Sciatic nerve (tissue), 2 donors: ENCODE measurements at regions not wholly inside any gene's neighbourhood (a gene's known extent, or its start where the extent isn't known, plus 50 kb on each side); places are given as distances from the start of the nearest gene placed in this dataset.

ENCODE experiments used
- ATAC-seq: fragments of 200-7000 bp; cut with Tn5 transposase; one replicate; pipeline ENCODE4 v1.9.1; 2020; ENCODE audit warnings: mild to moderate bottlenecking, moderate library complexity
- DNase-seq: peaks from one replicate; pipeline ENCODE4 v3.0.0-alpha.2; 2020; ENCODE audit warnings: low spot score
- intact Hi-C: fragments of 100-400 bp; cut with DNase I; formaldehyde crosslinking; loops from one replicate; pipeline ENCODE4 v1.14.2; 2022
- donor health status: DM: no; HTN: no; CAD: no.
- donor health status: DM: no; HTN: no; CAD: no.

- ATAC-seq (no peak), DNase-seq (no peak)
- intact Hi-C loops: no loop called here
These were observed 168.6 kb upstream of the NEBL start for GRCh38 chr10:21065621-21066248.

GRCh38 chr10:21061982-21062381, 164.9 kb upstream of the NEBL start:
- intact Hi-C loops: no loop called here
- no peak for ATAC-seq
- no peak for DNase-seq

GRCh38 chr10:21061184-21061583, 164.1 kb upstream of the NEBL start:
- DNase-seq (no peak), ATAC-seq (no peak)
- intact Hi-C loops: no loop called here

GRCh38 chr10:21060626-21061025, 163.5 kb upstream of the NEBL start:
- DNase-seq: no peak
- intact Hi-C loops: no loop called here
- ATAC-seq: no peak

- no peak for DNase-seq
- no peak for ATAC-seq
- intact Hi-C loops: no loop called here
These were observed 160.9 kb upstream of the NEBL start for GRCh38 chr10:21057989-21058388.

- intact Hi-C loops: no loop called here
These were observed 160.3 kb upstream of the NEBL start for GRCh38 chr10:21057436-21057835.

GRCh38 chr10:21056461-21056860, 159.3 kb upstream of the NEBL start:
- ATAC-seq: no peak
- no peak for DNase-seq
- intact Hi-C loops: no loop called here

More at GRCh38 chr10:21057436-21057835, 160.3 kb upstream of the NEBL start:
- ATAC-seq: no peak
- no peak for DNase-seq

- DNase-seq (no peak), ATAC-seq (no peak)
- intact Hi-C loops: no loop called here
These were observed 158.4 kb upstream of the NEBL start for GRCh38 chr10:21055339-21056135.

- intact Hi-C loops: no loop called here
These were observed 157.0 kb upstream of the NEBL start for GRCh38 chr10:21053953-21054690.

GRCh38 chr10:21052709-21053104, 155.6 kb upstream of the NEBL start:
- intact Hi-C loops: no loop called here
- DNase-seq (no peak), ATAC-seq (no peak)

More at GRCh38 chr10:21053953-21054690, 157.0 kb upstream of the NEBL start:
- ATAC-seq (no peak), DNase-seq (no peak)

GRCh38 chr10:21052072-21052708, 155.1 kb upstream of the NEBL start:
- intact Hi-C loops: no loop called here
- ATAC-seq (no peak), DNase-seq (no peak)

- intact Hi-C loops: no loop called here
- no peak for ATAC-seq
- DNase-seq: no peak
These were observed 152.4 kb upstream of the NEBL start for GRCh38 chr10:21049482-21049881.

GRCh38 chr10:21048068-21048467, 151.0 kb upstream of the NEBL start:
- intact Hi-C loops: no loop called here
- ATAC-seq (no peak), DNase-seq (no peak)

- intact Hi-C loops: no loop called here
- no peak for DNase-seq
- no peak for ATAC-seq
These were observed 150.4 kb upstream of the NEBL start for GRCh38 chr10:21047511-21047910.

- intact Hi-C loops: no loop called here
- DNase-seq (no peak), ATAC-seq (no peak)
These were observed 150.0 kb upstream of the NEBL start for GRCh38 chr10:21047096-21047495.

GRCh38 chr10:21043044-21043443, 145.9 kb upstream of the NEBL start:
- intact Hi-C loops: no loop called here
- DNase-seq (no peak), ATAC-seq (no peak)

- DNase-seq: no peak
- intact Hi-C loops: no loop called here
- ATAC-seq: no peak
These were observed 145.4 kb upstream of the NEBL start for GRCh38 chr10:21042536-21042935.

- no peak for ATAC-seq
- DNase-seq: no peak
- intact Hi-C loops: no loop called here
These were observed 144.8 kb upstream of the NEBL start for GRCh38 chr10:21041763-21042458.

GRCh38 chr10:21039721-21040120, 142.6 kb upstream of the NEBL start:
- ATAC-seq (no peak), DNase-seq (no peak)
- intact Hi-C loops: no loop called here
